ENCODE measurements at regions not wholly inside any gene's neighbourhood (a gene's known extent, or its start where the extent isn't known, plus 50 kb on each side); places are given as distances from the start of the nearest gene placed in this dataset.
"Not testable (repeated sequence)": the region's sequence is repeated elsewhere in the genome, so short reads cannot be mapped to it uniquely, and the experiment has no call there.

DNA sequence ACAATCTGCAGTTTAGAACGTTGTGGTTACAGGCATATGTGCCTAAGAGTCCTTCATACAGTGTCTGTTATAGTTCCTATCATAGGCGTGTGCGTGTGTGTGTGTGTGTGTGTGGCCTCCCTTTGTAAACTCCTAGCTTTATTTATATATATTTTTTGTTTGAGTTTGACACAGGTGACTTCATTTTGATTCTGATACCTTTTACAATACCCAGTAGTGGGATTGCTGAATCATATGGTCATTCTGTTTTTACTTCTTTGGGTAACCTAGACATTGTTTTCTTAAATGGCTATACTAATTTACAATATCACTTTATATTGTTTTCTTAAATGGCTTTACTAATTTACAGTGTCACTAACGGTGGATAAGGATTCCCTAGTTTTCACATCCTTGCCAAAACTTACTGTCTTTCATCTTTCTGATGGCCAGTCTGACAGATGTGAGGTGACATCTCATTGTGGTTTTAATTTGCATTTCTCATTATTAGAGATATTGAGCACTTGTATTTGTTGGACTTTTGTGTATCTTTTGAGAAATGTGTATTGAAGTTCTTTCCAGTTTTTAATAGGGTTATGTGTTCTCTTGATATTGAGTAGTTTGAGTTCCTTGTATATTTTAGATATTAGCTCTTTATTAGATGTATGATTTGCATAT lies 211.1 kb upstream of the NUDT6 start:
- DNase-seq (ENCODE audit: low read depth): no peak

DNA sequence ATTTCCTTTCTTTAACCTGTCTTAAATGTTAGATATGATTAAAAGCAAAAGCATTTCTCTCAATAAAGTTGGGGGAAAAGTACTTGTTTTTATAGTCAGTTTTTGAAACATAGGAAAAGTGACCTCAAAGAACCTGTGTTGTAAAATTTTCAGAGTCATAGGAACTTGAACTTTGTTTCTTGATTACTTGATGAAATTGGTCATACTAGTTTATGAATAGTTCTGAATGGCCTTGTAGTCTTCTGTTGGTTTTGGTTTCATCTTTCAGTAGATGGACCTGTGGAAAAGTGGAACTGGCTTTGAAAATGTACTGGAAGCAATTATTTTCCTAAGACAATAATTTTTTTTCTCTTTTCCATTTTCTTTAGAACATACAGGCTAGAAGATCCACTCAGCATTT lies 222.2 kb upstream of the NUDT6 start:
- DNase-seq (ENCODE audit: low read depth): no peak

- DNase-seq (ENCODE audit: low read depth): no peak
Measured at GRCh38 chr4:123158576-123158975, 236.2 kb upstream of the NUDT6 start.

DNA sequence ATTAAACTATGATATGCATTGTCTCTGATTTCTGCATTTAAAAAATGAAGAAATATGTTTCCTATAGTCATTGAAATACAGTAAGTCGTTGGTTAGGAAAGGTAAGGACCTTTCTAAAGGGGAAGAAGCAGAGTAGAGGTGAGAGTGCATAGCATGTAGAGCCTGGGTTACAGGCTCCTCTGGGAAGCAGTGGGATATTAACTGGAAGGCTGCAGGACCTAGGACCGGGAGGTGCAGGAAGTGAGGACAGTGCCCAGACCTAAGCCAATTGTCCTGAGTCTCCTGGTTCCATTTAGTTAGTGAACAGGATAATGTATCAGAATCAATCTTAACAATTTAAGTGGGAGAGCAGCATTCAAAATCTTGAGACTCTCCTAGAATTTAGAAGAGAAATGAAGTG lies 237.1 kb upstream of the NUDT6 start:
- no peak for DNase-seq (ENCODE audit: low read depth)

DNA sequence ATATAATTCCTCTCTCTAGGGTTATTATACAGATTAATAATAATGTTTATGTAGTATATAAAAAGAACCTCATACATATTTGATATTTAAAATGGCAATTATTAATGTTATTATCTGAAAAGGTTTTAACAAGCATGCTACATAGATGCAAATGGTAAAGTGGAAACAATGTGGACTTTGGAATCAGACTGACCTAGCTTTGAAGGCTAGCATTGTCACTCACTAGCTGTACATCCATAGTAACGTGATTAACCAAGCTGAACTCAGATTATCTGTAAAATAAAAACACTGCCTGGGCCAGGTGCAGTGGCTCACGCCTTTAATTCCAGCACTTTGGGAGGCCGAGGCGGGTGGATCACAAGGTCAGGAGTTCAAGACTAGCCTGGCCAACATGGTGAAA lies 233.7 kb upstream of the SPRY1 start:
- DNase-seq (ENCODE audit: low read depth): no peak

GRCh38 chr4:123163501-123163900 lies 233.1 kb upstream of the SPRY1 start:
- no peak for DNase-seq (ENCODE audit: low read depth)

- DNase-seq (ENCODE audit: low read depth): no peak
Measured at GRCh38 chr4:123166023-123166422, 230.6 kb upstream of the SPRY1 start.

GRCh38 chr4:123167931-123168330 lies 228.7 kb upstream of the SPRY1 start:
- DNase-seq (ENCODE audit: low read depth): no peak

DNA sequence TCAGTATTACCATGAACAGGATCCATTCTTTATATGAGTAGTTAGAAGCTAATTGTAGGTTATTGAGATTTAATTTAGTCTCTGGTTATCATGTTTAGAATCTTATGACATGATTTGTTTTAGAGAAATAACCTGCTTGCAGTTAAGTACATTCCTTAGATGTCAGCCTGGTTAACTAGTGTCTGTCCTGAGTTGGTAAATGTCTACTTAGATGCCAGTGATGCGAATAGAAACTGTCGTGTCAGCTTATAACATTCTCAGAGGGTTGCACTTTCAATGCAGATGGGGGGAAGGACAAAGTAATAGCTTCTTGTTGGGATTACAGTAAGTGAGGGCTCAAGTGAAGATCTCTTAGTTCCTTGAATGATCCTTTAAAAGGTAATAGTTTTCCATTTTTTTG lies 227.8 kb upstream of the SPRY1 start:
- DNase-seq (ENCODE audit: low read depth): no peak

- DNase-seq (ENCODE audit: low read depth): peak; percentile 1
Measured at GRCh38 chr4:123170843-123171242, 225.8 kb upstream of the SPRY1 start.

GRCh38 chr4:123176605-123177004 lies 220.0 kb upstream of the SPRY1 start:
- no peak for DNase-seq (ENCODE audit: low read depth)

DNA sequence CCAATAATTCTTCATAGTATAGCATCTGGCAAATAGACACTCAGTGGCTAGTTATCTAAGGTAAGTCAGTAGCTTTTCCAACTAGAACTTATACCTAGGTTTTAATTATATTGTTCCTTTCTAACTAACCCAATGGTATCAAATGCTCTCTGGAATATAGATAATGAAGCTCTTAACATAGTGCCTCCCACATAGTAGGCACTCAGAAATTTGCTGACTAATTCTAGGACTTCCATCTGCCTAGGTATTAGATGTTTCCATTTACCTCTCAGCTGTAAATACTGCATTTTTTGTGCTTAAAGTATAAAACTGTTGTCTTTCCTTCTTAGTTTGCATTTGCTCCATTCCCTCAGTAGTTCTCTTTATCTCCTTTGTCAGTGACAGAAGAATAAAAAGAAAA lies 214.3 kb upstream of the SPRY1 start:
- no peak for DNase-seq (ENCODE audit: low read depth)

GRCh38 chr4:123183308-123183707 lies 213.3 kb upstream of the SPRY1 start:
- no peak for DNase-seq (ENCODE audit: low read depth)

DNA sequence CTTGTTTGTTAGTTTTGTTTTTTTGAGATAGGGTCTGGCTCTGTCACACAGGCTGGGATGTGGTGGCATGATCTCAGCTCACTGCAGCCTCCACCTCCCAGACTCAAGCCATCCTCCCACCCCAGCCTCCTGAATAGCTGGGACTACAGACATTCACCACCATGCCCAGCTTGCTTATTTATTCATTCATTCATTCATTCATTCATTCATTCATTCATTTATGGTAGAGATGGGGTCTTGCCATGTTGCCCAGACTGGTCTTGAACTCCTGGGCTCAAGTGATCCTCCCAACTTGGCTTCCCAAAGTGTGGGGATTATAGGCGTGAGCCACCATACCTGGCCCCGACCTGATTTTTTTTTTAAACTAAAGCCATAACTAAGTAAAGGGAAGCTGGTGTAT lies 212.8 kb upstream of the SPRY1 start:
- DNase-seq (ENCODE audit: low read depth): not testable (repeated sequence)

DNA sequence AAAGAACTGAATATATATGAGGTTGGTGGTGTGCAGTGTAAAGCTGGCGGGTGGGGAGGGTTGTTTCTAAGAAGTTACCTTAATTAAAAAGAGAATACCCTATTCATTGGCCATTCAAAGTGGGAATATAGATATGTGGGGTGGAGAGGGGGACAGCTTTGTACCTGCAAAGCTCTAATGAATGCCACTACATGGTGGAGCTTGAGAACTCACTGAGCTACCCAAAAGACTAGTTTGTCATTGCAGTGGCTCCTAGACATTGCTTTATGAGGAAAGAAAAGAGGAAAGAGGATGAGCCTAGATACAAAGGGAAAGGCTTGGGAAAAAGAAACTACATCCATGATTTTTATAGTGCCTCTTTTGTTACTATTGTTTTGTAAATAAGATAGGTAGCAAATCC lies 209.9 kb upstream of the SPRY1 start:
- no peak for DNase-seq (ENCODE audit: low read depth)

DNA sequence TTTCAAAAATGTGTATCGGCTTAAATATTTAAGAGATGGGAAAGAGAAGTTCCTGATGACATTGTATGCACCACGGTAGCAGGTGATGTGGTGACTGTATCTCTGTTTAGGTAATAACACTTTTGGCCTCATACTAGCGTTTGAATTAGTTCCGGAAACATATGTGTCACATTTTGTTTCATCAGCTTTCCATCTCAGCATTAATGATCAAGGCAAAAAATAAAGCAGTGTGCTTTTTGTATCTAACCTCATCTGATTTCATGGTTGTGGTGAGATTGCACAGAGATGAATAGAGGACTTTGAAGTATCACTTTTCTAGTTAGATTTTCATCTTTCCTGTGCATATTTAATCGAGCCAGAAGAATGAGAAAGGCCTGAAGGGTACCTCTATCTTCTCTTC lies 206.4 kb upstream of the SPRY1 start:
- no peak for DNase-seq (ENCODE audit: low read depth)

- no peak for DNase-seq (ENCODE audit: low read depth)
Measured at GRCh38 chr4:123191728-123192127, 204.9 kb upstream of the SPRY1 start.

- DNase-seq (ENCODE audit: low read depth): no peak
Measured at GRCh38 chr4:123193802-123194367, 202.7 kb upstream of the SPRY1 start.

GRCh38 chr4:123198706-123199105 lies 197.9 kb upstream of the SPRY1 start:
- DNase-seq (ENCODE audit: low read depth): no peak

DNA sequence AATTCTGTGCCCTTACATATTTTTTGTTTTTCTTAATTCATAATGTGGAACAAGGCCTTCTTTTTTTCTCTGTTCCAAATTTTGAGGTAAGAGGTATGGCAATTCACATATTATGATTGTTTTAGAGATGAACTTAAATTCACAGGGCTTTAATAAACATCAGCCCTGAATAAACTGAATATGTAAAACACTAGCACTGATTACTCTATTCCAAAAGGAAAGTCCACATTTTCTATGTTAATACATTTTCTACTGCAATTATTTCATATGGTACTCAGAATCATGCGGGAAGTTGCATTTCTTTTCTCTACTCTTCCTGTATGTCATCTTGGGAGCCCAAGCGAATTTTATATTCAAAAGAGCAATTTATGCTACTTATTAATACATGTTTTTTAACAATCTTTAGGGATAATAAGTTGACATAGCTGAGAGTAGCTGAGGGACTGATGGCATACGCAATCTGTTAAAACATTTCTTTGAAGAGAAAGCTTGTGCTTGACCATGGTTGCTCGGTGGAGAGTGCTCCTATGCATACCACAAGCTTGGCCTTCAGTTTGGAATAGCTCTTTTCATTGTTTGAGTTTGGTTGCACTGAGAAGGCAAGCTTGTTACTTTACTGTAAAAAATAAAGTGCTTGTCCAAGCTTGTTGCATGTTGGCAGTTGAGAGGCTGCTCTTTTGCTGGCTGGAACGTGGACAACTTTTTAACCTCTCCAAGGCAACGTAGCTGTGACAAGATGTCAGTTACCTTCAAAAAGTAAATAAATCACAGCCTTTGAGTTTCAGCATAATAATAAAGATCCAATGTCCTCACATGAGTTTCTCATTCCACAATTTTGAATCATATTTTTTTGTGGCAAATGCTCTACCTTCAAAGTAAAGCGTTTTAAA lies 196.3 kb upstream of the SPRY1 start:
- DNase-seq (ENCODE audit: low read depth): no peak

GRCh38 chr4:123204737-123205136 lies 191.9 kb upstream of the SPRY1 start:
- no peak for DNase-seq (ENCODE audit: low read depth)

- DNase-seq (ENCODE audit: low read depth): no peak
Measured at GRCh38 chr4:123206016-123206415, 190.6 kb upstream of the SPRY1 start.

DNA sequence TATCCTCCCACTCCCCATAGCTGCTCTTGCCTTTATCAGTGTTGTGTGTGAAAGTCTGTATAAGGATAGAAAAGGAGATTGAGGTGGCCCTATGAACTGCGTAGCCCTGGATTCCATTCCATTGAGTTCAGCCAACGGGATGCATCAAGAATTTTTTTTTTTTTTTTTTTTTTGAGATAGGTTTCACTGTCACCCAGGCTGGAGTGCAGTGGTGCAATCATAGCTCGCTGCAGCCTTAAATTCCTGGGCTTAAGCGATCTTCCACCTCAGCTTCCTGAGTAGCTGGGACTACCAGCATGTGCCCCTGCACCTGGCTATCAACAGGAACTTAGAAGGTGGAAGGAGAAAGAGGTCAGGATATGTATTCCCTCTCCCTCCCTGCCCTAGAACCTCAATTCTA lies 187.2 kb upstream of the SPRY1 start:
- no peak for DNase-seq (ENCODE audit: low read depth)
